ENCODE measurements at regions not wholly inside any gene's neighbourhood (a gene's known extent, or its start where the extent isn't known, plus 50 kb on each side); places are given as distances from the start of the nearest gene placed in this dataset.

DNA sequence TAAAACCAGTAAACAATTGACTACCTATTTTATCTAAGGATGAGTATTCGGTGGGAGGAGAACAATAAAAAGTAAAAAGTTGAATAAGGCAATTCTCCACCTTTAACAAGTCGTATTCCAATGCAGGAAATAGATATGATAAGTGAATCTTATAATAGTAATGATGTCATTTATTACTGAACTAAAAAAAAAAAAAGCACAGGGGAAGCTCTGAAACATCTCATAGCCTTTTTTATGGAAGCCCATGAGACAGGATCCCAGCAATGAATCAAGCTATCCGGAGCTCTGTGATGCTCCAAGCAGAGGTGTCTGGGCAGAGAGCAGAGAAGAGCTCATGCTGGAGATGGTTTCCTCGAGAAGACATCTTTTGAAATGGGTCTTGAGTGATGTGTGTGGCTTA, 376.0 kb downstream of the ICE1 start:
- intact Hi-C loops (cut with DNase I): no loop called here
- DNase-seq: no peak
- no peaks in the 10 kb centered on the region for H3K36me3 ChIP-seq
- WGBS, 2 donors: 30 to 48% methylated on average over 4 of the region's 4 CpGs
- peaks cover 0 to 14% (median 6%) of the 10 kb centered on the region in 4 donors for H3K4me1 ChIP-seq
- H3K27ac ChIP-seq: no peak overlapping the region
- H3K9me3 ChIP-seq: no peaks in the 10 kb centered on the region
- H3K4me3 ChIP-seq: no peak overlapping the region
- no peaks in the 10 kb centered on the region for H3K27me3 ChIP-seq
- no peak for TF ChIP-seq POLR2A (IDR thresholded peaks at IDR 0.05)
- TF ChIP-seq EP300 (IDR thresholded peaks at IDR 0.05): no peak
- TF ChIP-seq, protein P1, sequence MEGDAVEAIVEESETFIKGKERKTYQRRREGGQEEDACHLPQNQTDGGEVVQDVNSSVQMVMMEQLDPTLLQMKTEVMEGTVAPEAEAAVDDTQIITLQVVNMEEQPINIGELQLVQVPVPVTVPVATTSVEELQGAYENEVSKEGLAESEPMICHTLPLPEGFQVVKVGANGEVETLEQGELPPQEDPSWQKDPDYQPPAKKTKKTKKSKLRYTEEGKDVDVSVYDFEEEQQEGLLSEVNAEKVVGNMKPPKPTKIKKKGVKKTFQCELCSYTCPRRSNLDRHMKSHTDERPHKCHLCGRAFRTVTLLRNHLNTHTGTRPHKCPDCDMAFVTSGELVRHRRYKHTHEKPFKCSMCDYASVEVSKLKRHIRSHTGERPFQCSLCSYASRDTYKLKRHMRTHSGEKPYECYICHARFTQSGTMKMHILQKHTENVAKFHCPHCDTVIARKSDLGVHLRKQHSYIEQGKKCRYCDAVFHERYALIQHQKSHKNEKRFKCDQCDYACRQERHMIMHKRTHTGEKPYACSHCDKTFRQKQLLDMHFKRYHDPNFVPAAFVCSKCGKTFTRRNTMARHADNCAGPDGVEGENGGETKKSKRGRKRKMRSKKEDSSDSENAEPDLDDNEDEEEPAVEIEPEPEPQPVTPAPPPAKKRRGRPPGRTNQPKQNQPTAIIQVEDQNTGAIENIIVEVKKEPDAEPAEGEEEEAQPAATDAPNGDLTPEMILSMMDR (IDR thresholded peaks at IDR 0.05): no peak
- TF ChIP-seq POLR2AphosphoS5 (IDR thresholded peaks at IDR 0.05): no peak

GRCh38 chr5:5798041-5798440, 375.6 kb downstream of the ICE1 start:
- Histone ChIP-seq H3K27ac (no peak overlapping the region), H3K9me3 (no peaks in the 10 kb centered on the region), H3K36me3 (no peaks in the 10 kb centered on the region), H3K27me3 (no peaks in the 10 kb centered on the region), H3K4me1 (peaks cover 0 to 14% (median 6%) of the 10 kb centered on the region in 4 donors), H3K4me3 (no peak overlapping the region)
- intact Hi-C loops (cut with DNase I): no loop called here
- DNase-seq: no peak
- WGBS, 2 donors: 92 to 95% methylated on average over 5 of the region's 5 CpGs
- TF ChIP-seq POLR2A (IDR thresholded peaks at IDR 0.05) (no peak), EP300 (IDR thresholded peaks at IDR 0.05) (no peak), POLR2AphosphoS5 (IDR thresholded peaks at IDR 0.05) (no peak)
- TF ChIP-seq, protein P1 (IDR thresholded peaks at IDR 0.05): no peak

GRCh38 chr5:5795074-5795771, 372.7 kb downstream of the ICE1 start:
- H3K4me3 ChIP-seq: no peak overlapping the region
- no peaks in the 10 kb centered on the region for H3K36me3 ChIP-seq
- no peaks in the 10 kb centered on the region for H3K9me3 ChIP-seq
- H3K4me1 ChIP-seq: peaks cover 0 to 14% (median 6%) of the 10 kb centered on the region in 4 donors
- DNase-seq: no peak
- H3K27ac ChIP-seq: no peak overlapping the region
- no peaks in the 10 kb centered on the region for H3K27me3 ChIP-seq
- 85 to 86% methylated on average over 14 of the region's 14 CpGs for WGBS, 2 donors
- TF ChIP-seq POLR2AphosphoS5 (IDR thresholded peaks at IDR 0.05) (no peak), EP300 (IDR thresholded peaks at IDR 0.05) (no peak), POLR2A (IDR thresholded peaks at IDR 0.05) (no peak)
- TF ChIP-seq, protein P1 (IDR thresholded peaks at IDR 0.05): no peak
- intact Hi-C loops (cut with DNase I): no loop called here

GRCh38 chr5:5794118-5794560, 371.7 kb downstream of the ICE1 start:
- WGBS, 2 donors: 84 to 86% methylated on average over 4 of the region's 4 CpGs
- TF ChIP-seq EP300 (IDR thresholded peaks at IDR 0.05): no peak
- no peak for TF ChIP-seq POLR2AphosphoS5 (IDR thresholded peaks at IDR 0.05)
- no peak for TF ChIP-seq POLR2A (IDR thresholded peaks at IDR 0.05)
- TF ChIP-seq, protein P1 (IDR thresholded peaks at IDR 0.05): no peak
- Histone ChIP-seq H3K4me3 (no peak overlapping the region), H3K27ac (no peak overlapping the region), H3K9me3 (no peaks in the 10 kb centered on the region), H3K27me3 (no peaks in the 10 kb centered on the region), H3K4me1 (peaks cover 0 to 14% (median 6%) of the 10 kb centered on the region in 4 donors), H3K36me3 (no peaks in the 10 kb centered on the region)
- no peak for DNase-seq
- intact Hi-C loops (cut with DNase I): no loop called here

Measured in sigmoid colon (tissue), 6 donors.